OCI-LY1 (cell line): ENCODE measurements at regions not wholly inside any gene's neighbourhood (a gene's known extent, or its start where the extent isn't known, plus 50 kb on each side); places are given as distances from the start of the nearest gene placed in this dataset.

ENCODE experiments used
- H2AFZ ChIP-seq: fragments of 200-600 bp; sonication (generic), shearing (Covaris generic); 2 replicates; pipeline ENCODE4 v1.6.0; 2014; ENCODE audit warnings: antibody characterized with exemption, mild to moderate bottlenecking, low read length
- H3F3A ChIP-seq: fragments of 200-600 bp; sonication (generic), shearing (Covaris generic); 2 replicates; pipeline ENCODE4 v1.6.0; 2014; ENCODE audit warnings: mild to moderate bottlenecking, antibody characterized with exemption, low read length, moderate library complexity; ENCODE audit not compliant: insufficient read depth
- H3K27ac ChIP-seq: fragments of 200-600 bp; sonication (generic); 2 replicates; pipeline ENCODE4 v1.5.1; 2014; ENCODE audit warnings: low read length, mixed run types, mild to moderate bottlenecking, low read depth; ENCODE audit not compliant: poor library complexity, severe bottlenecking
- H3K27me3 ChIP-seq: fragments of 200-600 bp; sonication (generic); 2 replicates; pipeline ENCODE4 v1.6.0; 2014; ENCODE audit warnings: antibody characterized with exemption, mild to moderate bottlenecking, low read length, moderate library complexity; ENCODE audit not compliant: insufficient read depth
- H3K36me3 ChIP-seq: fragments of 200-600 bp; sonication (generic); 2 replicates; pipeline ENCODE4 v1.6.1; 2014; ENCODE audit warnings: mild to moderate bottlenecking, antibody characterized with exemption, low read length, moderate library complexity, mixed read lengths; ENCODE audit not compliant: insufficient read depth
- H3K4me1 ChIP-seq: fragments of 200-600 bp; sonication (generic); 2 replicates; pipeline ENCODE4 v1.5.1; 2014; ENCODE audit warnings: mild to moderate bottlenecking, low read length, moderate library complexity; ENCODE audit not compliant: insufficient read depth, severe bottlenecking
- H3K4me2 ChIP-seq: fragments of 200-600 bp; sonication (generic), shearing (Covaris generic); 2 replicates; pipeline ENCODE4 v1.6.1; 2014; ENCODE audit warnings: low read length
- H3K4me3 ChIP-seq: fragments of 200-600 bp; sonication (generic); 2 replicates; pipeline ENCODE4 v1.5.1; 2014; ENCODE audit warnings: low read length, low read depth, mild to moderate bottlenecking, mixed read lengths; ENCODE audit not compliant: poor library complexity, severe bottlenecking
- H3K79me2 ChIP-seq: fragments of 200-600 bp; shearing (Covaris generic); 2 replicates; pipeline ENCODE4 v1.6.1; 2016; ENCODE audit warnings: mixed run types, low read length, mixed read lengths; ENCODE audit not compliant: insufficient read depth
- H3K9ac ChIP-seq: fragments of 200-600 bp; sonication (generic), shearing (Covaris generic); 2 replicates; pipeline ENCODE4 v1.6.1; 2014; ENCODE audit warnings: mild to moderate bottlenecking, low read length, mixed read lengths
- H3K9me2 ChIP-seq: fragments of 200-600 bp; sonication (generic), shearing (Covaris generic); 2 replicates; pipeline ENCODE4 v1.6.1; 2014; ENCODE audit warnings: low read depth, mild to moderate bottlenecking, low read length, mixed read lengths
- H3K9me3 ChIP-seq: fragments of 200-600 bp; shearing (Covaris generic); 2 replicates; pipeline ENCODE4 v1.6.1; 2014; ENCODE audit warnings: low read length, mixed read lengths
- H4K20me1 ChIP-seq: fragments of 200-600 bp; sonication (generic), shearing (Covaris generic); 2 replicates; pipeline ENCODE4 v1.6.0; 2016; ENCODE audit warnings: mild to moderate bottlenecking, low read length; ENCODE audit not compliant: insufficient read depth
- CTCF ChIP-seq: fragments of 200-600 bp; sonication (generic), shearing (Covaris generic); IDR thresholded peaks from 2 replicates; pipeline ENCODE4 v1.5.1; 2017; ENCODE audit warnings: mild to moderate bottlenecking, antibody characterized with exemption, low read length, moderate library complexity, mixed read lengths
- EZH2 ChIP-seq: fragments of 200-600 bp; sonication (generic), shearing (Covaris generic); IDR thresholded peaks from 2 replicates; pipeline ENCODE4 v1.8.0; 2017; ENCODE audit warnings: borderline replicate concordance, mixed run types, mild to moderate bottlenecking, antibody characterized with exemption, low read length, moderate library complexity, mixed read lengths

GRCh38 chr7:25947669-25948516, 204.1 kb upstream of the NFE2L3 start:
- Histone ChIP-seq H3K9ac (no peak overlapping the region), H3K4me1 (peaks cover 32% of the 10 kb centered on the region), H4K20me1 (no peaks in the 10 kb centered on the region), H3K9me3 (peaks cover 13% of the 10 kb centered on the region), H3K36me3 (peaks cover 30% of the 10 kb centered on the region), H3K27ac (no peak overlapping the region), H3F3A (no peaks in the 10 kb centered on the region), H3K79me2 (no peaks in the 10 kb centered on the region), H3K27me3 (no peaks in the 10 kb centered on the region), H2AFZ (no peak overlapping the region), H3K4me3 (no peak overlapping the region), H3K4me2 (no peak overlapping the region), H3K9me2 (no peaks in the 10 kb centered on the region)
- TF ChIP-seq EZH2 (no peak), CTCF (no peak)

- H2AFZ ChIP-seq = no peak overlapping the region
- H3K9me2 ChIP-seq = no peaks in the 10 kb centered on the region
- H3K79me2 ChIP-seq = no peaks in the 10 kb centered on the region
- H3F3A ChIP-seq = no peaks in the 10 kb centered on the region
- H3K4me1 ChIP-seq = peaks cover 46% of the 10 kb centered on the region
- no peaks in the 10 kb centered on the region for H3K27me3 ChIP-seq
- H3K9me3 ChIP-seq = peaks cover 13% of the 10 kb centered on the region
- TF ChIP-seq CTCF = peak; percentile 23; the same call in 1 of the 2 replicates
- no peak for TF ChIP-seq EZH2
- H3K4me2 ChIP-seq = peak overlapping the region; percentile 82
- H3K4me3 ChIP-seq = peak overlapping the region; percentile 93
- no peaks in the 10 kb centered on the region for H4K20me1 ChIP-seq
- H3K27ac ChIP-seq = peak overlapping the region; percentile 53
- peak overlapping the region; percentile 89 for H3K9ac ChIP-seq
- peaks cover 30% of the 10 kb centered on the region for H3K36me3 ChIP-seq
Measured at GRCh38 chr7:25949736-25950487, 202.1 kb upstream of the NFE2L3 start.

GRCh38 chr7:25950488-25951413, 201.2 kb upstream of the NFE2L3 start:
- Histone ChIP-seq H3F3A (no peaks in the 10 kb centered on the region), H2AFZ (no peak overlapping the region)

More at GRCh38 chr7:25950488-25951413, 201.2 kb upstream of the NFE2L3 start:
- Histone ChIP-seq H3K27me3 (no peaks in the 10 kb centered on the region), H3K4me1 (peaks cover 46% of the 10 kb centered on the region), H3K9me2 (no peaks in the 10 kb centered on the region), H4K20me1 (no peaks in the 10 kb centered on the region), H3K79me2 (no peaks in the 10 kb centered on the region), H3K4me3 (peak overlapping the region; percentile 93), H3K9me3 (peaks cover 13% of the 10 kb centered on the region), H3K36me3 (peaks cover 30% of the 10 kb centered on the region), H3K27ac (peak overlapping the region; percentile 53), H3K9ac (peak overlapping the region; percentile 89), H3K4me2 (peak overlapping the region; percentile 82)
- no peak for TF ChIP-seq CTCF
